ENCODE measurements at regions not wholly inside any gene's neighbourhood (a gene's known extent, or its start where the extent isn't known, plus 50 kb on each side); places are given as distances from the start of the nearest gene placed in this dataset.

DNA sequence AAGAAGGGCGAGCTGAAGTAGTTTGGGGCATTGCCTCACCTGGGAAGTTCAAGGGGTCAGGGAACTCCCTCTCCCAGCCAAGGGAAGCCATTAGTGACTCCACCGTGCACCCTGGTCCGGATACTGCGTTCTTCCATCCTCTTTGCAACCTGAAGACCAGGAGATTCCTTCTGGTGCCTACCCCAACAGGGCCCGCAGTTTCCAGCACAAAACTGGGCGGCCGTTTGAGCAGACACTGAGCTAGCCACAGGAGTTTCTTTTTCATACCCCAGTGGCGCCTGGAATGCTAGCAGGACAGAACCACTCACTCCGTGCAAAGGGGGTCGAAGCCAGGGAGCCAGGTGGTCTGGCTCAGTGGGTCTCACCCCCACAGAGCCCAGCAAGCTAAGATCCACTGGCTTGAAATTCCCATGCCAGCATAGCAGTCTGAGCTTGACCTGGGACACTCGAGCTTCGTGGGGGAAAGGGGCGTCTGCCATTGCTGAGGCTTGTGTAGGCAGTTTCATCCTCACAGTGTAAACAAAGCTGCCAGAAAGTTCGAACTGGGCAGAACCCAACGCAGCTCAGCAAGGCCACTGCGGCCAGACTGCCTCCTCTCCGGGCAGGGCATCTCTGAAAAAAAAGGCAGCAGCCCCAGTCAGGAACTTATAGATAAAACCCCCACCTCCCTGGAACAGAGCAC lies 1039.4 kb upstream of the IGFBP7 start:
- in situ Hi-C loops (cut with HindIII; ENCODE audit: low sequenced_read_pairs): no loop called here
- TF ChIP-seq, protein P1, sequence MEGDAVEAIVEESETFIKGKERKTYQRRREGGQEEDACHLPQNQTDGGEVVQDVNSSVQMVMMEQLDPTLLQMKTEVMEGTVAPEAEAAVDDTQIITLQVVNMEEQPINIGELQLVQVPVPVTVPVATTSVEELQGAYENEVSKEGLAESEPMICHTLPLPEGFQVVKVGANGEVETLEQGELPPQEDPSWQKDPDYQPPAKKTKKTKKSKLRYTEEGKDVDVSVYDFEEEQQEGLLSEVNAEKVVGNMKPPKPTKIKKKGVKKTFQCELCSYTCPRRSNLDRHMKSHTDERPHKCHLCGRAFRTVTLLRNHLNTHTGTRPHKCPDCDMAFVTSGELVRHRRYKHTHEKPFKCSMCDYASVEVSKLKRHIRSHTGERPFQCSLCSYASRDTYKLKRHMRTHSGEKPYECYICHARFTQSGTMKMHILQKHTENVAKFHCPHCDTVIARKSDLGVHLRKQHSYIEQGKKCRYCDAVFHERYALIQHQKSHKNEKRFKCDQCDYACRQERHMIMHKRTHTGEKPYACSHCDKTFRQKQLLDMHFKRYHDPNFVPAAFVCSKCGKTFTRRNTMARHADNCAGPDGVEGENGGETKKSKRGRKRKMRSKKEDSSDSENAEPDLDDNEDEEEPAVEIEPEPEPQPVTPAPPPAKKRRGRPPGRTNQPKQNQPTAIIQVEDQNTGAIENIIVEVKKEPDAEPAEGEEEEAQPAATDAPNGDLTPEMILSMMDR (IDR thresholded peaks at IDR 0.05; ENCODE audit: low read depth, low read length): no peak
- no peak for DNase-seq (ENCODE audit: low read depth, low spot score)
- H3K4me3 ChIP-seq (ENCODE audit: low read depth, low read length): no peak overlapping the region

DNA sequence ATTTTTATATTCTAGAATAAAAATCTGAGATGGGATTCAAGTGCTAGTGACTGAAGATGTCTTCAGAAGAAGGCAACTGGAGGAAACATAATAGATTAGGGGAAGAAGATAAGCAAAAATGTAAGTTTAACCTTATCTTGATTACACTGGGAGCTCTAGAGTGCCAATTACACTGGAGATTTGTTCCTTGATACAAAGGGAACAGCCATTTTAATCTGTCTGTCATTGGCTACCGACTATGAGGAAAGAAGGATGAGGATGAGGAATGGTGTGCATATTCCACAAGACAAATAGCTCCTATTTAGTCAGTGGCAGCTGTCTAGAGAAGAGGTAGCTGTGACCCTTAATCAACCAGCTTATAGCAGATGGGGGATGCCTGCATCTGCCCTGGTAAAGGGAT lies 1034.5 kb upstream of the IGFBP7 start:
- DNase-seq (ENCODE audit: low read depth, low spot score): no peak
- in situ Hi-C loops (cut with HindIII; ENCODE audit: low sequenced_read_pairs): no loop called here
- TF ChIP-seq, protein P1 (IDR thresholded peaks at IDR 0.05; ENCODE audit: low read depth, low read length): no peak
- no peak overlapping the region for H3K4me3 ChIP-seq (ENCODE audit: low read depth, low read length)

DNA sequence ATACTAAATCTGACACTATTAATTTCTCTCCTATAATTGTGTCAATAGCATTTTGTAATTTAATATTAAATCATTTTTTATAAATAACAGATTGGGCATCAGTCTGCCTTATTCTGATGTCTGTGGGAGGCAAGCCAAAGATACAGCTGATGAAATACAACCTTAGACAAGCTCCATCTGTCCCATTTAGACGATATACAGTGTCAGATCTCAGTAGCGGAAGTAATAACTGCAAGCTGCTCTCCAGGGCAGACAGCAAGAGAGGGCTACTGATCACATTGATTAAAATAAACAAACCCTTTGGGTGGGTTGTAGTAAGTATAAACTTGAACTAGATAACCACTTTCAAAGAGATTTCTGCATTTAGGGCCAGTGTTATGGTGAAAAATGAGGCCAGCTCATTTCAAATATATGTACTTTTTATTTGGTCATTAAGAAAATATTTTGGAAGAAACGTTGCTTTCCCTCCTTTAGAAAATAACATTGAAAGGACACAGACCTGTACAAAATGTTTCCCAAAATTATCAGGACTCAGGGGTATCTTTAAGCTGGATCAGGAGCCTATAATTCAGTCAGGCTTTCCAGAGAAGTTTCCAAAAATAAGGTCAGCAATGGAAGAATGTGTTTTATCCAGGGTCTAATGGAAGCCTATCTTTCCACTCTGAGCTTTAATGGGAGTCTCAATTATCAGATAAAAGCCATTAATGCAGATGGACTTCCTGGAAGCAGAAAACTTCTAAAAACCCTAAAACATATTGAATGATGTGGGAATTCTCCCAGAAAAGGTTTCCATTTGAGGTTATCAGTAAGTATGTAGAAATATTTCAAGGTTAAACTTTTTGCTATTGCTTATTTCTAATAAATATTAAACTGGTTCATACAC lies 1028.8 kb upstream of the IGFBP7 start:
- H3K4me3 ChIP-seq (ENCODE audit: low read depth, low read length): no peak overlapping the region
- in situ Hi-C loops (cut with HindIII; ENCODE audit: low sequenced_read_pairs): no loop called here
- DNase-seq (ENCODE audit: low read depth, low spot score): no peak
- TF ChIP-seq, protein P1 (IDR thresholded peaks at IDR 0.05; ENCODE audit: low read depth, low read length): no peak

DNA sequence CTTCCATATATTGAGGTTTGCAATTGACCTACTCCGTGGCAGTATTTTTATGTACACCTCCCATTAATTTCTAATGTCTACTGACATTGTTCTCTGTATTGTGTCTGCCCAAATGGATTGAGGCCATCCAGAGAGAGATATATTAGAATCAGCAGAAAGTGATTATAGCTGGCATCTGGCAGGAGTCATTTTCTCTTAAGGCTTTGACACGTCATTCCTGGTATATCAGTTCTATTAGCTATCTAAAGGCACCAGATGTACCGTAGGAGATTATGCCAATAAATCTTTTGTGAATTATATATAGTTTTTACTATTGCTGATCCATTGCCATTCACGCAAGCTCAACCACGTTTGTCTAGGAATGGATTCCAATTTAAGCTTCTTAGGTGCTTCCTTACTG lies 1026.4 kb upstream of the IGFBP7 start:
- H3K4me3 ChIP-seq (ENCODE audit: low read depth, low read length): no peak overlapping the region
- in situ Hi-C loops (cut with HindIII; ENCODE audit: low sequenced_read_pairs): no loop called here
- TF ChIP-seq, protein P1 (IDR thresholded peaks at IDR 0.05; ENCODE audit: low read depth, low read length): no peak
- DNase-seq (ENCODE audit: low read depth, low spot score): no peak

DNA sequence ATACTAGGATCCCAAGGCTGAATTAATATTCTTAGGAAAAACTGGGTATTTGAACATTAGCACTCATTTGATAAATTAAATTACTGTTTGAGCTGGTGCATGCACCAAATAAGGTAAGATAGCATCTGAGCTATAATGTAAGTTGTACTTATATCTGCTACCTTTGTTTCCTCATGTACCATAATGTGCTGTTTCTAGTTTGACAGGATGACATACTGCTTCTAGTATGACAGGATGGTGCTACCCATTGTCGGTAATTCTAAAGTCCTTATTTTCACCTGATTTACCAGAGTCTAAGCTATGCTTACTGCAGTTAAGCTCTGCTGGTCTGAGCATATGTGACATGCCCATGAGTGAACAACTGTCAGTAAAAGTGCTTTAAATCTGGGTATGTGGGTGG lies 1017.5 kb upstream of the IGFBP7 start:
- in situ Hi-C loops (cut with HindIII; ENCODE audit: low sequenced_read_pairs): no loop called here
- TF ChIP-seq, protein P1 (IDR thresholded peaks at IDR 0.05; ENCODE audit: low read depth, low read length): no peak
- no peak overlapping the region for H3K4me3 ChIP-seq (ENCODE audit: low read depth, low read length)
- no peak for DNase-seq (ENCODE audit: low read depth, low spot score)

DNA sequence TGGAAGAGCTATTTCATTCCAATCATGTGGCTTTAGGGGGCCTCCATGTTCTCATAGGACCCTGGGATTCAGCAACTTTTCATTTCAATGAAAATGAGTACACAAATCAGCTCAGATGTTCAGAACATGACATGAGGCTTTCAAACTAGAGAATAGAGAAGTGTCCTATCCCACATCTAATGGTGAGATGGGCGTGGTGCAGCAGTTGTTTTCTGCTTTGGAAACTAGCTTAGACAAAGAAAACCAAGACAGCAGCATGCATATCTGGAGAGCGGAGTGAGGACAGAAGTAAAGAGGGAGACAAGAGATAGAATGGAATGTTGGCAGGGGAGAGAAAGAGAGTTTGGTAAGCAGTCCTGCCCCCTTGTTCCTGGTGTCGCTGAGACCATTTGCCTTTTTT lies 1009.1 kb upstream of the IGFBP7 start:
- TF ChIP-seq, protein P1 (IDR thresholded peaks at IDR 0.05; ENCODE audit: low read depth, low read length): no peak
- DNase-seq (ENCODE audit: low read depth, low spot score): no peak
- H3K4me3 ChIP-seq (ENCODE audit: low read depth, low read length): no peak overlapping the region
- in situ Hi-C loops (cut with HindIII; ENCODE audit: low sequenced_read_pairs): no loop called here
